Hypothalamus (tissue), 51 donors: ENCODE measurements at regions not wholly inside any gene's neighbourhood (a gene's known extent, or its start where the extent isn't known, plus 50 kb on each side); places are given as distances from the start of the nearest gene placed in this dataset.

ENCODE experiments used
- DNase-seq, 51 donors: peaks; one replicate each; lab custom pipeline; 2025; lab: John Stamatoyannopoulos, UW

- DNase-seq = no peak
Observed at GRCh38 chr6:87815449-87815848, 113.4 kb upstream of the AKIRIN2 start.

GRCh38 chr6:87808005-87808757, 106.1 kb upstream of the AKIRIN2 start:
- DNase-seq = no peak

GRCh38 chr6:87807475-87807874, 105.4 kb upstream of the AKIRIN2 start:
- no peak for DNase-seq

- no peak for DNase-seq
Observed at GRCh38 chr6:87806635-87807034, 104.6 kb upstream of the AKIRIN2 start.

GRCh38 chr6:87806099-87806498, 104.1 kb upstream of the AKIRIN2 start:
- no peak for DNase-seq

- DNase-seq = no peak
Observed at GRCh38 chr6:87803791-87804190, 101.8 kb upstream of the AKIRIN2 start.

GRCh38 chr6:87799651-87800050, 97.6 kb upstream of the AKIRIN2 start:
- no peak for DNase-seq

GRCh38 chr6:87798393-87799278, 96.6 kb upstream of the AKIRIN2 start:
- DNase-seq = no peak

- DNase-seq = no peak
Observed at GRCh38 chr6:87794922-87795885, 93.2 kb upstream of the AKIRIN2 start.

GRCh38 chr6:87793315-87793714, 91.3 kb upstream of the AKIRIN2 start:
- DNase-seq = no peak

- DNase-seq = no peak
Observed at GRCh38 chr6:87791982-87792381, 89.9 kb upstream of the AKIRIN2 start.

GRCh38 chr6:87791485-87791884, 89.5 kb upstream of the AKIRIN2 start:
- DNase-seq = no peak

GRCh38 chr6:87791029-87791428, 89.0 kb upstream of the AKIRIN2 start:
- no peak for DNase-seq

- no peak for DNase-seq
Observed at GRCh38 chr6:87789900-87790290, 87.9 kb upstream of the AKIRIN2 start.

- no peak for DNase-seq
Observed at GRCh38 chr6:87789198-87789899, 87.3 kb upstream of the AKIRIN2 start.

GRCh38 chr6:87788141-87788540, 86.1 kb upstream of the AKIRIN2 start:
- no peak for DNase-seq

GRCh38 chr6:87785229-87785862, 83.3 kb upstream of the AKIRIN2 start:
- no peak for DNase-seq

GRCh38 chr6:87784690-87785089, 82.7 kb upstream of the AKIRIN2 start:
- DNase-seq = no peak

- DNase-seq = no peak
Observed at GRCh38 chr6:87784051-87784450, 82.0 kb upstream of the AKIRIN2 start.

- no peak for DNase-seq
Observed at GRCh38 chr6:87779542-87779941, 77.5 kb upstream of the AKIRIN2 start.
